OCI-LY3 (cell line): ENCODE measurements at regions not wholly inside any gene's neighbourhood (a gene's known extent, or its start where the extent isn't known, plus 50 kb on each side); places are given as distances from the start of the nearest gene placed in this dataset.

ENCODE experiments used
- H2AFZ ChIP-seq: fragments of 200-600, 300-600 bp; shearing (Covaris generic); 2 replicates; pipeline ENCODE4 v1.6.0; 2014; ENCODE audit warnings: antibody characterized with exemption, low read depth, low read length
- H3K27ac ChIP-seq: fragments of 200-600, 300-600 bp; sonication (generic); 2 replicates; pipeline ENCODE4 v1.5.1; 2014; ENCODE audit warnings: mild to moderate bottlenecking, low read length, moderate library complexity, mixed read lengths
- H3K27me3 ChIP-seq: fragments of 200-600, 300-600 bp; sonication (generic); 2 replicates; pipeline ENCODE4 v1.6.1; 2014; ENCODE audit warnings: low read depth, low read length, mixed read lengths
- H3K36me3 ChIP-seq: fragments of 200-600, 300-600 bp; sonication (generic); replicated peaks from 2 replicates; pipeline ENCODE3; 2014; ENCODE audit warnings: low read depth, low read length, mixed read lengths
- H3K4me1 ChIP-seq: fragments of 300-600, 200-600 bp; sonication (generic); 2 replicates; pipeline ENCODE4 v1.6.1; 2014; ENCODE audit warnings: low read length, mixed read lengths
- H3K4me2 ChIP-seq: fragments of 200-600, 300-600 bp; sonication (generic); 2 replicates; pipeline ENCODE4 v1.6.1; 2014; ENCODE audit warnings: low read length, mixed read lengths
- H3K4me3 ChIP-seq: fragments of 300-600, 200-600 bp; sonication (generic); 2 replicates; pipeline ENCODE4 v1.5.1; 2014; ENCODE audit warnings: antibody characterized with exemption, mild to moderate bottlenecking, low read length, moderate library complexity
- H3K79me2 ChIP-seq: fragments of 300-600, 200-600 bp; shearing (Covaris generic); 2 replicates; pipeline ENCODE4 v1.6.1; 2014; ENCODE audit warnings: mild to moderate bottlenecking, low read length, mixed read lengths
- H3K9ac ChIP-seq: fragments of 300-600, 200-600 bp; shearing (Covaris generic); 2 replicates; pipeline ENCODE4 v1.6.0; 2014; ENCODE audit warnings: mild to moderate bottlenecking, low read length, moderate library complexity
- H3K9me3 ChIP-seq: fragments of 200-600, 300-600 bp; shearing (Covaris generic); 2 replicates; pipeline ENCODE4 v1.6.1; 2014; ENCODE audit warnings: low read length, mixed read lengths; ENCODE audit not compliant: insufficient read depth
- H4K20me1 ChIP-seq: fragments of 200-600, 300-600 bp; sonication (generic); 2 replicates; pipeline ENCODE4 v1.6.1; 2016; ENCODE audit warnings: low read length, mixed read lengths; ENCODE audit not compliant: insufficient read depth
- CTCF ChIP-seq: fragments of 200-600, 300-600 bp; sonication (generic); IDR thresholded peaks from 2 replicates; pipeline ENCODE4 v1.5.1; 2014; ENCODE audit warnings: antibody characterized with exemption, low read length, low read depth
- EZH2phosphoT487 ChIP-seq: fragments of 200-600 bp; shearing (Covaris generic); IDR thresholded peaks from 2 replicates; pipeline ENCODE4 v1.6.1; 2018; ENCODE audit warnings: antibody characterized with exemption, mixed run types, low read depth

GRCh38 chr17:70969521-70970034 lies 800.2 kb downstream of the KCNJ2 start:
- no peaks in the 10 kb centered on the region for H4K20me1 ChIP-seq
- H3K4me1 ChIP-seq: no peaks in the 10 kb centered on the region
- H3K4me3 ChIP-seq: no peak overlapping the region
- no peaks in the 10 kb centered on the region for H3K27me3 ChIP-seq
- H3K4me2 ChIP-seq: no peak overlapping the region
- TF ChIP-seq EZH2phosphoT487 (no peak), CTCF (no peak)
- H2AFZ ChIP-seq: no peak overlapping the region
- no peaks in the 10 kb centered on the region for H3K36me3 ChIP-seq
- no peaks in the 10 kb centered on the region for H3K9me3 ChIP-seq
- no peak overlapping the region for H3K27ac ChIP-seq
- no peaks in the 10 kb centered on the region for H3K79me2 ChIP-seq
- no peak overlapping the region for H3K9ac ChIP-seq

GRCh38 chr17:70976447-70976846 lies 807.1 kb downstream of the KCNJ2 start:
- Histone ChIP-seq H3K27me3 (no peaks in the 10 kb centered on the region), H3K79me2 (no peaks in the 10 kb centered on the region), H2AFZ (no peak overlapping the region), H3K4me3 (no peak overlapping the region), H3K27ac (no peak overlapping the region), H3K9me3 (no peaks in the 10 kb centered on the region), H3K4me1 (no peaks in the 10 kb centered on the region), H4K20me1 (no peaks in the 10 kb centered on the region), H3K36me3 (no peaks in the 10 kb centered on the region), H3K9ac (no peak overlapping the region), H3K4me2 (no peak overlapping the region)
- TF ChIP-seq EZH2phosphoT487 (no peak), CTCF (no peak)

- H3K4me3 ChIP-seq: no peak overlapping the region
- H3K9me3 ChIP-seq: peaks cover 12% of the 10 kb centered on the region; the same call in 1 of the 2 replicates
- H3K27ac ChIP-seq: no peak overlapping the region
- no peaks in the 10 kb centered on the region for H3K27me3 ChIP-seq
- H3K79me2 ChIP-seq: no peaks in the 10 kb centered on the region
- H3K4me1 ChIP-seq: peaks cover 23% of the 10 kb centered on the region
- H2AFZ ChIP-seq: no peak overlapping the region
- TF ChIP-seq CTCF (no peak), EZH2phosphoT487 (no peak)
- no peaks in the 10 kb centered on the region for H4K20me1 ChIP-seq
- no peaks in the 10 kb centered on the region for H3K36me3 ChIP-seq
- no peak overlapping the region for H3K4me2 ChIP-seq
- no peak overlapping the region for H3K9ac ChIP-seq
Observed at GRCh38 chr17:70984873-70985272, 815.5 kb downstream of the KCNJ2 start.

- Histone ChIP-seq H2AFZ (peak overlapping the region; percentile 76), H3K27ac (peak overlapping the region; percentile 95), H3K9me3 (peaks cover 20% of the 10 kb centered on the region; the same call in 1 of the 2 replicates), H4K20me1 (no peaks in the 10 kb centered on the region), H3K36me3 (peaks cover 3% of the 10 kb centered on the region), H3K9ac (peak overlapping the region; percentile 42), H3K4me2 (peak overlapping the region; percentile 77), H3K4me3 (peak overlapping the region; percentile 58), H3K79me2 (no peaks in the 10 kb centered on the region), H3K4me1 (peaks cover 23% of the 10 kb centered on the region), H3K27me3 (no peaks in the 10 kb centered on the region)
- TF ChIP-seq CTCF (no peak), EZH2phosphoT487 (no peak)
Observed at GRCh38 chr17:70987867-70988340, 818.6 kb downstream of the KCNJ2 start.
